ENCODE measurements at regions not wholly inside any gene's neighbourhood (a gene's known extent, or its start where the extent isn't known, plus 50 kb on each side); places are given as distances from the start of the nearest gene placed in this dataset.

DNA sequence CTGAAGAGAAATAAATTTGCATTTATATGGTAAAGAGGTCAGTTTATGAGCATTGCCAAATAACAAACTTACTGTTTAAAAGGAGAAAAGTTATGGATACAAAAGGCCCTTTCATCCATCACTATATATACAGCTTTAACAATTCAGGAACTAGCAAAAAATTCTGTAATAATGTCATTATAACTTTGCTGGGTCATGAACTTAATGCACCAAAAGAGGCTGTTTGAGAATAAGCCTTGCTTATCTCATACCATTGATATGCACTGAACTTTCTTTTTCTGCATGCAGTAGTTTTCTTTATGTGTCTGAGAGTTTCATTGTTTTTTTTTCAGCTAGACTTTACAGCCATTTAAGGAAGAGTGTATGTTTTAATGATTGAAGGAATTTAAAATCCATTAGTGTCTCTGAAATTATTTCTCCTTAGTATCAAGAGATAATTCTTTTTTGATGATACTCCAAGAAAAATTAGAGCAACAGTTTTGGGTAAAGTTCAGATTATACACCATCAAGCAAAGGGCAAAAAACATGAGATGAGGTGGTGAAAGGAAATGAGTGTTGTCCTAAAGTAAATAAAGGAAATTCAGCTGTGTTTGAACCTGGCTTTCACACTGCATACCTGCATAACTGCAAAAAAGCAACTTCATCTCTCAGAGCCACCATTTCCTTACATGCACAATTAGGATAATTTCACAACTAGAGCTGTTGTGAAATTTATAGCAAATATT is 188.2 kb upstream of the ANO3 start:
- no peaks in the 10 kb centered on the region for H3K27me3 Mint-ChIP-seq
- no peak for DNase-seq (ENCODE audit: extremely low spot score, unreplicated experiment)
- peak overlapping the region; percentile 30 for H3K27ac Mint-ChIP-seq
- no peaks in the 10 kb centered on the region for H3K36me3 Mint-ChIP-seq
- H3K4me3 Mint-ChIP-seq, result no peak overlapping the region
- no peaks in the 10 kb centered on the region for H3K9me3 Mint-ChIP-seq
- TF ChIP-seq, protein P1, sequence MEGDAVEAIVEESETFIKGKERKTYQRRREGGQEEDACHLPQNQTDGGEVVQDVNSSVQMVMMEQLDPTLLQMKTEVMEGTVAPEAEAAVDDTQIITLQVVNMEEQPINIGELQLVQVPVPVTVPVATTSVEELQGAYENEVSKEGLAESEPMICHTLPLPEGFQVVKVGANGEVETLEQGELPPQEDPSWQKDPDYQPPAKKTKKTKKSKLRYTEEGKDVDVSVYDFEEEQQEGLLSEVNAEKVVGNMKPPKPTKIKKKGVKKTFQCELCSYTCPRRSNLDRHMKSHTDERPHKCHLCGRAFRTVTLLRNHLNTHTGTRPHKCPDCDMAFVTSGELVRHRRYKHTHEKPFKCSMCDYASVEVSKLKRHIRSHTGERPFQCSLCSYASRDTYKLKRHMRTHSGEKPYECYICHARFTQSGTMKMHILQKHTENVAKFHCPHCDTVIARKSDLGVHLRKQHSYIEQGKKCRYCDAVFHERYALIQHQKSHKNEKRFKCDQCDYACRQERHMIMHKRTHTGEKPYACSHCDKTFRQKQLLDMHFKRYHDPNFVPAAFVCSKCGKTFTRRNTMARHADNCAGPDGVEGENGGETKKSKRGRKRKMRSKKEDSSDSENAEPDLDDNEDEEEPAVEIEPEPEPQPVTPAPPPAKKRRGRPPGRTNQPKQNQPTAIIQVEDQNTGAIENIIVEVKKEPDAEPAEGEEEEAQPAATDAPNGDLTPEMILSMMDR (conservative IDR thresholded peaks at IDR 0.05), result no peak
- peaks cover 7% of the 10 kb centered on the region for H3K4me1 Mint-ChIP-seq (ENCODE audit: unreplicated experiment)

DNA sequence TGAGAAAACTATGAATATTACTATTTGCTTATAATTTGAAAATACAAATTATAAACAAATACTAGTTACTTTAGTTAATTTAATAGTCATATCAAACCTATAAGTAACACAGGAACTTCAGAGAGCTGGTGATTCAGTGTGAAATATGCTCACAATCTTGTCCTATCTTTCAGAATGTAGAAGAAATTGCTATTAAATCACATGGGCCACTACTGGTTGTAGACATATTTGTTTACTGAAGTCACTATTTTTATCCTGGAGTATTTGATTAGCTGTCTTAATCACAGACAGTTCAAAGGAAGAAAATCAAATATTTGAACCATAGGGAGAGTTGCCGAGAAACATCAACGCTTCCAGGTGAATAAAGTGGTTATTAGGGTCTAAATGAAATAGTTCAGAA is 187.6 kb upstream of the ANO3 start:
- TF ChIP-seq, protein P1 (conservative IDR thresholded peaks at IDR 0.05), result no peak
- no peak overlapping the region for H3K4me3 Mint-ChIP-seq
- H3K9me3 Mint-ChIP-seq, result no peaks in the 10 kb centered on the region
- H3K4me1 Mint-ChIP-seq (ENCODE audit: unreplicated experiment), result peaks cover 7% of the 10 kb centered on the region
- no peaks in the 10 kb centered on the region for H3K27me3 Mint-ChIP-seq
- H3K36me3 Mint-ChIP-seq, result no peaks in the 10 kb centered on the region
- DNase-seq (ENCODE audit: extremely low spot score, unreplicated experiment), result no peak
- H3K27ac Mint-ChIP-seq, result no peak overlapping the region

DNA sequence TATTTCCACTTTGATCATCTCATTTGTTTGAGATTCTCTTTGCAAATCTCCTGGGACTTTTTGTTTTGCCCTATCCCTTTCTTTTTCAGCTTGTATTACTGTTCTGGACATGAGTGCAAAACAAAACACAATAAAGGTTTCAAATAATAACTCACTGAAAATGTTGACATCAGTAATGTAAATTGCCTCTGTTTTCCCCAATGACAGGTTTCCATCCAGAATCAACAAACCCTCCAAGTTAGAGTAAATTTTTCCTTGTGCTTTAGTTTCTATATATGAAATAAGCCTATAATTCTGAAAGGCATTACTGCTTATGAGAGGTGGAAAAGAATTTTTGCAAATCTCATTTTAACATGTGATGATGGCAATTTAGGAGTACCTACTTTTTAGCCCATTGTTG is 187.0 kb upstream of the ANO3 start:
- DNase-seq (ENCODE audit: extremely low spot score, unreplicated experiment), result no peak
- Mint-ChIP-seq H3K27ac (no peak overlapping the region), H3K4me1 (ENCODE audit: unreplicated experiment) (peaks cover 7% of the 10 kb centered on the region), H3K36me3 (no peaks in the 10 kb centered on the region), H3K27me3 (no peaks in the 10 kb centered on the region), H3K9me3 (no peaks in the 10 kb centered on the region), H3K4me3 (no peak overlapping the region)
- TF ChIP-seq, protein P1 (conservative IDR thresholded peaks at IDR 0.05), result no peak

DNA sequence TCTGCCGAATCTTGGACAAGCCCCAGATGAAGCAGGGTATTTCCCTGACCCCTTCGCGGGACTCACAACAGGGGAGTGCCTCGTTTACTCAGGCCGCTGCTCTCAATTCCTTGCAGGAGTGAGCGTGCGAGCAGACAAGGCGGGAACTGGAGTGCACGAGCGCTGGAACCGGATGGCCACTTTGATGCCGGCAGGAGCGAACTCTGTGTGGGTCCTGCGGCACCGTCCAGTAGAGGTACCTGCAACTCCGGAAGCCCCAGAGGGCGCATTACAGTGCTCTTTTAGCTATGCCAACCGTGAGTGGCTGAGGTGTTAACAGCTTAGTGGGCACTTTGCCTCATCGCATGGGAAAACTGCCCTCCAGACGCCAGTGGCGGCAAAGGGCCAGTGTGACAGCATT is 182.3 kb upstream of the ANO3 start:
- TF ChIP-seq, protein P1 (conservative IDR thresholded peaks at IDR 0.05), result no peak
- Mint-ChIP-seq H3K4me1 (ENCODE audit: unreplicated experiment) (no peaks in the 10 kb centered on the region), H3K27ac (no peak overlapping the region)

DNA sequence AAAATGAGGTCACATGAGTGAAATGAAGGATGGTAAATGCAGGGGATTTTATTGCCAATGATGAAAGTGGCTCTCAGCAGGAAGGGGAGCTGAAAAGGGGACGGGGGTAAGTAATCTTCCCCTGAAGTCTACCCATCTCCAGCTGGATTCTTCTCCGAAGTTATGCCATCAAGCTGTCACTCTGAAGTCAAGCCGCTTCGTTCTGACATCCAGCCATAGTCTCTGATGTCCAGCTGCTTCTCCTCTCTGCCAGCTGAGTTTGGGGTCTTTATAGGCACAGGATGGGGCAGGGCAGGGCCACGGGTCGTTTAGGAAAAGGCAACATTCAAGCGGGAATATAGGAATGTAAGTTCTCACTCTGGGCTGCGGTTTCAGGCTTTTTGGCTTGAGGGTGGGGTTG is 181.9 kb upstream of the ANO3 start:
- no peaks in the 10 kb centered on the region for H3K4me1 Mint-ChIP-seq (ENCODE audit: unreplicated experiment)
- TF ChIP-seq, protein P1 (conservative IDR thresholded peaks at IDR 0.05), result no peak
- no peak overlapping the region for H3K27ac Mint-ChIP-seq
- no peaks in the 10 kb centered on the region for H3K9me3 Mint-ChIP-seq
- DNase-seq (ENCODE audit: extremely low spot score, unreplicated experiment), result no peak
- no peak overlapping the region for H3K4me3 Mint-ChIP-seq
- H3K36me3 Mint-ChIP-seq, result no peaks in the 10 kb centered on the region
- H3K27me3 Mint-ChIP-seq, result no peaks in the 10 kb centered on the region

More for the DNA sequence above, 182.3 kb upstream of the ANO3 start:
- H3K27me3 Mint-ChIP-seq, result no peaks in the 10 kb centered on the region
- no peaks in the 10 kb centered on the region for H3K9me3 Mint-ChIP-seq
- no peak for DNase-seq (ENCODE audit: extremely low spot score, unreplicated experiment)
- H3K4me3 Mint-ChIP-seq, result no peak overlapping the region
- H3K36me3 Mint-ChIP-seq, result no peaks in the 10 kb centered on the region

Data from type B pancreatic cell (in vitro differentiated cells).